ENCODE measurements at regions not wholly inside any gene's neighbourhood (a gene's known extent, or its start where the extent isn't known, plus 50 kb on each side); places are given as distances from the start of the nearest gene placed in this dataset.

DNA sequence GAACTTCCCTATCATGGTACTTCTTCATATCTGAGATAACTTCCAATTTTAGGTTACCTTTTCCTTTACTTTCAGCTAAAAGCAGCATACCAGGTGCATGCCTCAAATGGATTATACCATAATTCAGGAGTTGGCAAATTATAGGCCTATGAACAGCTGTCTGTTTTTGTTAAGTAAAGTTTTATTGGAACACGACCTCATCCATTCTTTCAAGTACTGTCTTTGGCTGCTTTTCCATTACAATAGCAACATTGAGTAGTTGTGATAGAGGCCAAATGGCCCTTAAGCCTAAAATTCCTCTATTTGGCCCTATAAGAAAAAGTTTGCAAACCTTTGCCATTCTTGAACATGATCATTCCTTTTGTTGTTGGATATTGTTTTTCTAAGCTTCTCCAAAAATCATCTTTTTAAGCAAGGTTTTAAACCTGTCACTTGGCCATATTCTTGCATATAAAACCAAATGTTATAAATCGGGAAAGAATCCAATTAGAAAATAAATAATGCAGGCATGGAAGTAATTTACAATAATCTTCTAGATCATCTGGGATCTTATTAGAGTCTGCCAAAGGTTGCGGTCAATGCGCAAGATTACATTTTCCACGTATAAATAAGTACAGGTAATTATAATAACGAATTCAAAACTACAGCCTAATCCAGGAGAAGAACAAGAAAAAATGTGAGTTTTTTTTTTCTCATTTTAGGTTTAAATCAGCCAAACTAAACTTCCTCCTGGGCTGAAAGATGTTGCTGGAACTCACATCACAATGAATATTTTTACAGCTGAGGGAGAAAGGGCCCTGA, 226.5 kb upstream of the ANKRD55 start:
- Mint-ChIP-seq H3K27me3 (ENCODE audit: low read depth in 3 of 3) (no peaks in the 10 kb centered on the region), H3K4me1 (peaks cover 19% of the 10 kb centered on the region), H3K36me3 (peaks cover 2 to 9% of the 10 kb centered on the region in 2 donors), H3K27ac (no peak overlapping the region), H3K9me3 (peaks cover 0 to 1% (median 0%) of the 10 kb centered on the region in 7 donors), H3K4me3 (no peak overlapping the region)
- H3K4me3 ChIP-seq (replicated peaks in 1 of 3; ENCODE audit: low read depth in 2 of 3, low read length in 3 of 3): no peak overlapping the region
- H2AFZ ChIP-seq (ENCODE audit: insufficient read depth, low read depth, low read length, poor library complexity, severe bottlenecking): no peak overlapping the region
- H3K27me3 ChIP-seq (ENCODE audit: control insufficient read depth in 2 of 2, insufficient read depth in 2 of 2, low read length in 2 of 2): no peaks in the 10 kb centered on the region
- peaks cover 12 to 20% of the 10 kb centered on the region in 2 donors for H3K4me1 ChIP-seq (ENCODE audit: control insufficient read depth in 1 of 2, insufficient read depth in 2 of 2, low read length in 2 of 2)
- no peaks in the 10 kb centered on the region for H3K36me3 ChIP-seq (replicated peaks in 1 of 2; ENCODE audit: control insufficient read depth in 1 of 2, insufficient read depth in 2 of 2, low read length in 2 of 2)
- no peaks in the 10 kb centered on the region for H3K79me2 ChIP-seq (ENCODE audit: insufficient read depth, low read length)
- no peak overlapping the region for H3K27ac ChIP-seq (ENCODE audit: low read depth in 1 of 2, low read length in 2 of 2)
- no peak for DNase-seq
- intact Hi-C loops (cut with micrococcal nuclease): no loop called here
- no CpG with 5 or more reads among the region's 6 CpGs for WGBS (ENCODE audit: insufficient coverage)
- no peak overlapping the region for H3K9ac ChIP-seq (ENCODE audit: insufficient read depth, low read length, poor library complexity, severe bottlenecking)
- H3K4me2 ChIP-seq (replicated peaks; ENCODE audit: extremely low read depth, low read length, poor library complexity, severe bottlenecking): no peak overlapping the region
- no peaks in the 10 kb centered on the region for H3K9me3 ChIP-seq (replicated peaks in 1 of 2; ENCODE audit: control insufficient read depth in 1 of 2, insufficient read depth in 1 of 2, low read length in 2 of 2)
- TF ChIP-seq, protein P1, sequence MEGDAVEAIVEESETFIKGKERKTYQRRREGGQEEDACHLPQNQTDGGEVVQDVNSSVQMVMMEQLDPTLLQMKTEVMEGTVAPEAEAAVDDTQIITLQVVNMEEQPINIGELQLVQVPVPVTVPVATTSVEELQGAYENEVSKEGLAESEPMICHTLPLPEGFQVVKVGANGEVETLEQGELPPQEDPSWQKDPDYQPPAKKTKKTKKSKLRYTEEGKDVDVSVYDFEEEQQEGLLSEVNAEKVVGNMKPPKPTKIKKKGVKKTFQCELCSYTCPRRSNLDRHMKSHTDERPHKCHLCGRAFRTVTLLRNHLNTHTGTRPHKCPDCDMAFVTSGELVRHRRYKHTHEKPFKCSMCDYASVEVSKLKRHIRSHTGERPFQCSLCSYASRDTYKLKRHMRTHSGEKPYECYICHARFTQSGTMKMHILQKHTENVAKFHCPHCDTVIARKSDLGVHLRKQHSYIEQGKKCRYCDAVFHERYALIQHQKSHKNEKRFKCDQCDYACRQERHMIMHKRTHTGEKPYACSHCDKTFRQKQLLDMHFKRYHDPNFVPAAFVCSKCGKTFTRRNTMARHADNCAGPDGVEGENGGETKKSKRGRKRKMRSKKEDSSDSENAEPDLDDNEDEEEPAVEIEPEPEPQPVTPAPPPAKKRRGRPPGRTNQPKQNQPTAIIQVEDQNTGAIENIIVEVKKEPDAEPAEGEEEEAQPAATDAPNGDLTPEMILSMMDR (IDR thresholded peaks at IDR 0.05): no peak
- H4K20me1 ChIP-seq (ENCODE audit: insufficient read depth, low read length): no peaks in the 10 kb centered on the region

DNA sequence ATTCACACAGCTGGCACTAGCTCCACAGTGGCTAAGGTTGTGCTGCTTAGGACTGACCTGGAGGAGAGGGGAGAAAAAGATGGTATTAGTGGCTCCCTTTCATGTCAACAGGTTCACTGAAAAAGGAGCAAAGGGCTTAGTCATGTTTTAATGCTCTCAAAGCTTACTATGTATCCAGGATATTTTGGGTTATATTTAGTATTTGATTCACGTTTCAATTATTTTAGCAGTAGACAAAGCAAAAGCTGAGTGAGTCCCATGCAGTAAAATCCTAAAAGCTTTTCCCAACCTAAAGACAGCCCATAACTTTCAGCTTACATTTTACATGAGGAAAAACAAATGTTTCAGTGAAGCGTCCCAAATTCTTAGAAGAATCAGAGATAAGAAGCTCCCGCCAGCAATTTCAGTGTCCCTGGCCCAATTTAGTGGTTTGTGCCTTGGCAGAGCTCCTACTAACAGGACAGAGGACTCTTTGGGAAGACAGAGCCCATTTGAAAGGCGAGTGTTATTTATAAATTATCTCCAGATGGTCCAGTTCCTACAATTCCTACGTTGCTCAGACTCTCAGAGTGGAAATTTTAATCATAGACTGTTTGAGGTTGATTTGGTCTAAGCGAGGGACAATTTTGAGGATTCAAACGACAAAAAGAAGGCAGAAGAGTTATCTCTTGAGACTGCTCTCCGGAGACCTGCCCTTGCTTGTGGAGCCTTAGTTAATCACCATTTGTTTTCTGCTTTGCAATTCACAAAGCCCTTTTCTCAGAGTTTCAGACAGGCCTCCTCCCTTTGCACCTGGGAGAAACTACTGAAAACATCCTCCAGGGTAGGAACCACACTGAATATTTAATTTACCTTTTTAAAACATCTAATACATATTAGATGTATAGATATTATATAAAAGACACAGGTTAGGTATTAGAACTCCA, 225.0 kb upstream of the ANKRD55 start:
- H2AFZ ChIP-seq (ENCODE audit: insufficient read depth, low read depth, low read length, poor library complexity, severe bottlenecking): no peak overlapping the region
- peaks cover 0 to 2% (median 0%) of the 10 kb centered on the region in 3 donors for H3K27me3 Mint-ChIP-seq (ENCODE audit: low read depth in 3 of 3)
- H3K9me3 Mint-ChIP-seq: peaks cover 0 to 3% (median 0%) of the 10 kb centered on the region in 7 donors
- H3K4me1 Mint-ChIP-seq: peaks cover 21% of the 10 kb centered on the region
- no peaks in the 10 kb centered on the region for H4K20me1 ChIP-seq (ENCODE audit: insufficient read depth, low read length)
- no peak overlapping the region for H3K27ac Mint-ChIP-seq
- TF ChIP-seq, protein P1 (IDR thresholded peaks at IDR 0.05): no peak
- peaks cover 2 to 12% of the 10 kb centered on the region in 2 donors for H3K4me1 ChIP-seq (ENCODE audit: control insufficient read depth in 1 of 2, insufficient read depth in 2 of 2, low read length in 2 of 2)
- no peaks in the 10 kb centered on the region for H3K27me3 ChIP-seq (ENCODE audit: control insufficient read depth in 2 of 2, insufficient read depth in 2 of 2, low read length in 2 of 2)
- H3K79me2 ChIP-seq (ENCODE audit: insufficient read depth, low read length): no peaks in the 10 kb centered on the region
- no peak overlapping the region for H3K27ac ChIP-seq (ENCODE audit: low read depth in 1 of 2, low read length in 2 of 2)
- DNase-seq: no peak
- no peaks in the 10 kb centered on the region for H3K9me3 ChIP-seq (replicated peaks in 1 of 2; ENCODE audit: control insufficient read depth in 1 of 2, insufficient read depth in 1 of 2, low read length in 2 of 2)
- intact Hi-C loops (cut with micrococcal nuclease): no loop called here
- no peak overlapping the region for H3K4me3 ChIP-seq (replicated peaks in 1 of 3; ENCODE audit: low read depth in 2 of 3, low read length in 3 of 3)
- 100% methylated on average over 5 of the region's 8 CpGs for WGBS (ENCODE audit: insufficient coverage)
- no peak overlapping the region for H3K4me3 Mint-ChIP-seq
- H3K4me2 ChIP-seq (replicated peaks; ENCODE audit: extremely low read depth, low read length, poor library complexity, severe bottlenecking): no peak overlapping the region
- H3K36me3 ChIP-seq (replicated peaks in 1 of 2; ENCODE audit: control insufficient read depth in 1 of 2, insufficient read depth in 2 of 2, low read length in 2 of 2): no peaks in the 10 kb centered on the region
- H3K9ac ChIP-seq (ENCODE audit: insufficient read depth, low read length, poor library complexity, severe bottlenecking): no peak overlapping the region
- H3K36me3 Mint-ChIP-seq: peaks cover 2 to 5% of the 10 kb centered on the region in 2 donors
